ENCODE measurements at regions not wholly inside any gene's neighbourhood (a gene's known extent, or its start where the extent isn't known, plus 50 kb on each side); places are given as distances from the start of the nearest gene placed in this dataset.

DNA sequence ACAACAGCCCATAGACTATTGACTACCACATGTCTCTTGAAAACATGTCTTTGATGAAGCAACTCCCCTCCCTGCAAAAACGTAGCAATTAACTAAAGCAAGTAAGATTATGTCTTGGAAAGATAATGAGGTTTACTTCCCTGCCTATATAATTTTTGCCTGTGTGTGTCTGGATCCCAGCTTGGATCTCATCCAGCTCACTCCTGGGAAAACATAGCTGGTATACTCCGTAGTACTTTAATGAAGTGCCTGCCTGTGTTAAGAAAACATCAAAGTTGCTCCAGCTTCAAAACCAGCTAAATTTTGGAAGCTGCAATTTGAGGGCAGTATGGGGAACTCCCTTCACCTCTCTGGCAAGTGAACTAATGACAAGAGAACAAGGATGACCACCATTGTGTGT, 182.6 kb upstream of the C9orf72 start (continued):
- no peak for TF ChIP-seq POU5F1 (IDR thresholded peaks at IDR 0.05; ENCODE audit: low read depth, low read length)
- TF ChIP-seq GTF2F1 (IDR thresholded peaks at IDR 0.05; ENCODE audit: borderline replicate concordance, low read depth, low read length), result no peak
- no peak for TF ChIP-seq CREB1 (IDR thresholded peaks at IDR 0.05)
